ENCODE measurements at regions not wholly inside any gene's neighbourhood (a gene's known extent, or its start where the extent isn't known, plus 50 kb on each side); places are given as distances from the start of the nearest gene placed in this dataset.

GRCh38 chr5:88495810-88496209 is 227.2 kb upstream of the TMEM161B start:
- H3K23me2 ChIP-seq (ENCODE audit: insufficient read length, low read depth, low read length, poor library complexity, severe bottlenecking): no peaks in the 10 kb centered on the region
- H2BK15ac ChIP-seq (ENCODE audit: low read depth, low read length): no peak overlapping the region
- H2AK5ac ChIP-seq (ENCODE audit: insufficient read length, low read length): no peak overlapping the region
- Mint-ChIP-seq H3K27ac (no peak overlapping the region), H3K27me3 (ENCODE audit: low read depth) (peaks cover 2% of the 10 kb centered on the region; the same call in 1 of the 2 replicates), H3K4me1 (peaks cover 11 to 14% of the 10 kb centered on the region in 2 experiments), H3K9me3 (no peaks in the 10 kb centered on the region), H3K36me3 (ENCODE audit: insufficient read depth in 1 of 3, low read depth in 3 of 3) (no peaks in the 10 kb centered on the region), H3K4me3 (no peak overlapping the region)
- no peaks in the 10 kb centered on the region for H4K20me1 ChIP-seq (ENCODE audit: control insufficient read depth, insufficient read depth, insufficient read length)
- H3K56ac ChIP-seq (ENCODE audit: insufficient read length, low read depth, low read length): no peak overlapping the region
- no CpG with 5 or more reads among the region's 2 CpGs for WGBS (ENCODE audit: extremely low coverage, insufficient read length, low lambda C conversion rate)
- H3K9me3 ChIP-seq (ENCODE audit: control insufficient read depth, low read depth, low read length): no peaks in the 10 kb centered on the region
- no peak overlapping the region for H3K27ac ChIP-seq (ENCODE audit: insufficient read length, low read depth, low read length)
- no peak overlapping the region for H3K18ac ChIP-seq (ENCODE audit: insufficient read length, low read depth, low read length)
- peaks cover 2% of the 10 kb centered on the region; the same call in 1 of the 2 replicates for H3K4me1 ChIP-seq (ENCODE audit: insufficient read depth, low read length)
- no peak overlapping the region for H2BK20ac ChIP-seq (ENCODE audit: low read depth, low read length, poor library complexity, severe bottlenecking)
- no peak overlapping the region for H2BK12ac ChIP-seq (ENCODE audit: insufficient read length, low read depth, low read length)
- H3T11ph ChIP-seq (ENCODE audit: low read length): no peak overlapping the region
- no peaks in the 10 kb centered on the region for H3K27me3 ChIP-seq (ENCODE audit: insufficient read depth, low read length)
- no peak for TF ChIP-seq CTCF (conservative IDR thresholded peaks at IDR 0.05)
- no peak overlapping the region for H2AFZ ChIP-seq (ENCODE audit: low read length)
- H2BK5ac ChIP-seq (ENCODE audit: insufficient read length, low read length): no peak overlapping the region
- no peak overlapping the region for H3K4me2 ChIP-seq (ENCODE audit: insufficient read depth, insufficient read length, low read length)
- H3K79me1 ChIP-seq (ENCODE audit: insufficient read depth, low read depth, low read length, poor library complexity, severe bottlenecking): no peaks in the 10 kb centered on the region
- no peak overlapping the region for H3K14ac ChIP-seq (ENCODE audit: insufficient read depth, low read length)
- no peak overlapping the region for H3K23ac ChIP-seq (ENCODE audit: insufficient read length, low read depth, low read length)
- no peaks in the 10 kb centered on the region for H3K79me2 ChIP-seq (ENCODE audit: insufficient read depth, low read length)
- no peak overlapping the region for H4K8ac ChIP-seq (replicated peaks; ENCODE audit: insufficient read length, low read depth, low read length)
- H2BK120ac ChIP-seq (ENCODE audit: low read depth, low read length, poor library complexity, severe bottlenecking): no peak overlapping the region
- no peak for DNase-seq
- H4K91ac ChIP-seq (ENCODE audit: insufficient read length, low read depth, low read length): no peak overlapping the region
- no peak overlapping the region for H4K5ac ChIP-seq (ENCODE audit: insufficient read length, low read depth, low read length)
- no peak overlapping the region for H3K4ac ChIP-seq (ENCODE audit: low read depth, low read length)
- no peak overlapping the region for H3K9ac ChIP-seq (ENCODE audit: extremely low read depth, insufficient read length, low read length)
